ENCODE measurements at regions not wholly inside any gene's neighbourhood (a gene's known extent, or its start where the extent isn't known, plus 50 kb on each side); places are given as distances from the start of the nearest gene placed in this dataset.

Small RNA genes in the stretch of these regions (small RNA-seq; reads per million reads assigned to genes)
- gene RNU7-62P (ENCODE audit: insufficient read length in 3 of 3, low read depth in 3 of 3, low replicate concordance in 1 of 3) = 0 to 0.25 (median 0) reads per million in 3 experiments
